ENCODE measurements at regions not wholly inside any gene's neighbourhood (a gene's known extent, or its start where the extent isn't known, plus 50 kb on each side); places are given as distances from the start of the nearest gene placed in this dataset.

DNA sequence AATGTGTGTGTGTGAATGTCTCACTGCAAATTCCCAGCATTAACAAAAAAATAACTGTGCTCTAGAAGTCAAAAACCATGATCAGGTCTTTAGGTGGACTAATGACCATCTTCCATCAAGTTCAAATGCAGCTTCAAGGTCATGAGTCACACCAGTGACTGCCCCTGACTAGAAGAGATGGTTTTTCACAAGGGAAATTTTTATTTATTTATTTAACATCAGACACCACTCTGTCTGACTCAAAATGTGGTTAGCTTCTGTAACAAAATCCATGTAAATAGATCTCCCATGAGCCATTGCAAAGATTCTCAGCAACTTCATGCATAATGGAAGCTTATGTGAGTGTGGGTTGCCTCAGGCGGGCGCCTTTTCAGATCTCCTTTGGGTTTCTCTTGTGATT lies 219.2 kb downstream of the KIT start:
- H4K20me1 ChIP-seq (ENCODE audit: insufficient read depth, low read length) = no peaks in the 10 kb centered on the region
- H3K27me3 ChIP-seq (ENCODE audit: insufficient read depth, low read length, poor library complexity) = no peaks in the 10 kb centered on the region
- no peak overlapping the region for H3K4me2 ChIP-seq (ENCODE audit: insufficient read depth, low read length)
- H3K4me1 ChIP-seq (ENCODE audit: insufficient read depth, low read length) = no peaks in the 10 kb centered on the region
- no peaks in the 10 kb centered on the region for H3K9me3 ChIP-seq (ENCODE audit: insufficient read depth, low read length, severe bottlenecking)
- no peaks in the 10 kb centered on the region for H3K36me3 ChIP-seq (ENCODE audit: insufficient read depth, low read length)
- no peak for DNase-seq
- no peak overlapping the region for H2AFZ ChIP-seq (ENCODE audit: low read depth, low read length)
- TF ChIP-seq EZH2 (IDR thresholded peaks at IDR 0.05; ENCODE audit: borderline replicate concordance, low read depth, low read length, severe bottlenecking) = no peak
- TF ChIP-seq, protein P1, sequence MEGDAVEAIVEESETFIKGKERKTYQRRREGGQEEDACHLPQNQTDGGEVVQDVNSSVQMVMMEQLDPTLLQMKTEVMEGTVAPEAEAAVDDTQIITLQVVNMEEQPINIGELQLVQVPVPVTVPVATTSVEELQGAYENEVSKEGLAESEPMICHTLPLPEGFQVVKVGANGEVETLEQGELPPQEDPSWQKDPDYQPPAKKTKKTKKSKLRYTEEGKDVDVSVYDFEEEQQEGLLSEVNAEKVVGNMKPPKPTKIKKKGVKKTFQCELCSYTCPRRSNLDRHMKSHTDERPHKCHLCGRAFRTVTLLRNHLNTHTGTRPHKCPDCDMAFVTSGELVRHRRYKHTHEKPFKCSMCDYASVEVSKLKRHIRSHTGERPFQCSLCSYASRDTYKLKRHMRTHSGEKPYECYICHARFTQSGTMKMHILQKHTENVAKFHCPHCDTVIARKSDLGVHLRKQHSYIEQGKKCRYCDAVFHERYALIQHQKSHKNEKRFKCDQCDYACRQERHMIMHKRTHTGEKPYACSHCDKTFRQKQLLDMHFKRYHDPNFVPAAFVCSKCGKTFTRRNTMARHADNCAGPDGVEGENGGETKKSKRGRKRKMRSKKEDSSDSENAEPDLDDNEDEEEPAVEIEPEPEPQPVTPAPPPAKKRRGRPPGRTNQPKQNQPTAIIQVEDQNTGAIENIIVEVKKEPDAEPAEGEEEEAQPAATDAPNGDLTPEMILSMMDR (IDR thresholded peaks at IDR 0.05; ENCODE audit: borderline replicate concordance, extremely low read depth, low read length, poor library complexity, severe bottlenecking) = no peak
- H3K27ac ChIP-seq (ENCODE audit: low read length) = no peak overlapping the region
- no peak overlapping the region for H3K4me3 ChIP-seq (ENCODE audit: low read depth in 1 of 2, low read length in 2 of 2)
- H3K9ac ChIP-seq (ENCODE audit: low read depth, low read length) = no peak overlapping the region
- ATAC-seq (ENCODE audit: insufficient read depth, low read depth) = no peak
- no peaks in the 10 kb centered on the region for H3K79me2 ChIP-seq (ENCODE audit: insufficient read depth, low read length)

DNA sequence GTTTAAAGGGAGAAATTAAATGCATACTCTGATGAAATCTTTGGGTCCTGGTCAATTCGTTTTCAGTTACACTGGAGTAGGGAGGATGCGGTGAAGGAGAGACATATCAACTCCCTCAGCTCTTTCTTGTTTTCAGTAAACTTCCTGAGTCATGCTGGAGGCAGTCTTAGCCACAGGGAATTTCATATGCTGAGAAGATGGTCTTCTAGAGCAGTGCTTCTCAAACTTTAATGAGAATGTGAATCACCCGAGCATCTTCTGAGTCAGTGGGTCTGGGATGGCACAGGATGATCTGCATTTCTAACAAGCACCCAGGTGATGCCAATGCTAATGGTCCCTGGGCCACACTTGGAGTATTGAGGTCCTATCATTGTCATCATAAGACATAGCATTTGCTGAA lies 214.5 kb downstream of the KIT start:
- ATAC-seq (ENCODE audit: insufficient read depth, low read depth) = no peak
- no peaks in the 10 kb centered on the region for H3K36me3 ChIP-seq (ENCODE audit: insufficient read depth, low read length)
- H3K4me1 ChIP-seq (ENCODE audit: insufficient read depth, low read length) = no peaks in the 10 kb centered on the region
- DNase-seq = no peak
- no peaks in the 10 kb centered on the region for H3K9me3 ChIP-seq (ENCODE audit: insufficient read depth, low read length, severe bottlenecking)
- no peaks in the 10 kb centered on the region for H3K27me3 ChIP-seq (ENCODE audit: insufficient read depth, low read length, poor library complexity)
- H2AFZ ChIP-seq (ENCODE audit: low read depth, low read length) = no peak overlapping the region
- no peak overlapping the region for H3K27ac ChIP-seq (ENCODE audit: low read length)
- H3K79me2 ChIP-seq (ENCODE audit: insufficient read depth, low read length) = no peaks in the 10 kb centered on the region
- no peak overlapping the region for H3K9ac ChIP-seq (ENCODE audit: low read depth, low read length)
- H4K20me1 ChIP-seq (ENCODE audit: insufficient read depth, low read length) = no peaks in the 10 kb centered on the region
- H3K4me2 ChIP-seq (ENCODE audit: insufficient read depth, low read length) = no peak overlapping the region
- no peak for TF ChIP-seq EZH2 (IDR thresholded peaks at IDR 0.05; ENCODE audit: borderline replicate concordance, low read depth, low read length, severe bottlenecking)
- TF ChIP-seq, protein P1 (IDR thresholded peaks at IDR 0.05; ENCODE audit: borderline replicate concordance, extremely low read depth, low read length, poor library complexity, severe bottlenecking) = no peak
- no peak overlapping the region for H3K4me3 ChIP-seq (ENCODE audit: low read depth in 1 of 2, low read length in 2 of 2)

DNA sequence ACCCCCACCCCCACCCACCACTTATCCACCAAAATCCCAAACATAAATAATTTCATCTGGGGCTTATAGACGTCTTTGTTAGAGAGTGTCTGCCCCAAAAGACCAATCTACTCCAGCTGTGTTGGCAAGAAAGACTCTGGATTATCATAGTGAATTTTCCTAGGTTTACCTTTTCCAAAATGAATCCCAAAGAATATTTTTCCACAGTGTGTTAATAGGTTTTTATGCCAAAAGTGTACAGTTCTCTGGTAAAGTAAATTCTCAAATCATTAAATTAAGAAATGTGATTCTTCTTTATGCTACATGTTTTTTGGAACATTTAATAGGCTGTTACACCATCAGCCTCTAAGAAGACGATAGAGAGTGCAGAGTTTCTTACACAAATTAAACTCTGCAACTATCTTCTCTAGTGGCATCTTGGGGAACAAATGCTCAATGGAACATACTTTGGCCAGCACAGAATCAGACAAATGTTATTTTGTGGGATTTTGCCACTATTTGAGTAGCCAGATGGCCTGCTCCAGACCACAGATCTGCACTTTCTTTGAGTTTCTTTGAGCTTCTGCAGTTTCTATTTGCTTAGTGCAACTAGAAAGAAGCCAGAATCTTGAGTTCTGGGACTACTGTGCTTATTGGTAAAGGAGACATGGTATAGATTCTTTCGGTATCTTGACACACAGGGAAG lies 206.0 kb downstream of the KIT start:
- ATAC-seq (ENCODE audit: insufficient read depth, low read depth) (no peak), DNase-seq (no peak)
- Histone ChIP-seq H3K36me3 (ENCODE audit: insufficient read depth, low read length) (no peaks in the 10 kb centered on the region), H3K27me3 (ENCODE audit: insufficient read depth, low read length, poor library complexity) (no peaks in the 10 kb centered on the region), H3K4me1 (ENCODE audit: insufficient read depth, low read length) (no peaks in the 10 kb centered on the region), H3K4me3 (ENCODE audit: low read depth in 1 of 2, low read length in 2 of 2) (no peak overlapping the region), H3K27ac (ENCODE audit: low read length) (no peak overlapping the region), H3K79me2 (ENCODE audit: insufficient read depth, low read length) (no peaks in the 10 kb centered on the region), H3K4me2 (ENCODE audit: insufficient read depth, low read length) (no peak overlapping the region), H4K20me1 (ENCODE audit: insufficient read depth, low read length) (no peaks in the 10 kb centered on the region), H3K9ac (ENCODE audit: low read depth, low read length) (no peak overlapping the region), H2AFZ (ENCODE audit: low read depth, low read length) (no peak overlapping the region), H3K9me3 (ENCODE audit: insufficient read depth, low read length, severe bottlenecking) (no peaks in the 10 kb centered on the region)
- TF ChIP-seq EZH2 (IDR thresholded peaks at IDR 0.05; ENCODE audit: borderline replicate concordance, low read depth, low read length, severe bottlenecking) = no peak

DNA sequence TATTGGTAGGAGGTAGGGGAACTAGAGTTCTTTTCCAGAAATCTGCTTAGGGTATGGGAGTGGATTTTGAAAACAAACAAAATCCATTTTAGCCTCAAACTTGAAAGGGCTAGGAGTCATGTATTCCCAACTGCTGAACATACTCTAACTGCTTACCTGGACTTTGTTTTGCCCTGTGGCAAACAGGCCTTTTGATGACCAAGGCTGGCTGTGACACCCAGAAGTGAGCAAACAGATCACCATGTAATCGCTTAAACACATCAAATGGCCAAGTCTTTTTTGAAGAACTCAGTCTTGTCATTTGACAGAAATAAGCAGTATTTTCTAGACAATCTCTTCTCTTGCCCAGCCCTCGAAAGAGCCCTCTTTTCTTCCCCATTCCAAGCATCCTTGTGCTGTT lies 203.4 kb downstream of the KIT start:
- no peaks in the 10 kb centered on the region for H3K9me3 ChIP-seq (ENCODE audit: insufficient read depth, low read length, severe bottlenecking)
- H3K36me3 ChIP-seq (ENCODE audit: insufficient read depth, low read length) = no peaks in the 10 kb centered on the region
- H3K4me1 ChIP-seq (ENCODE audit: insufficient read depth, low read length) = no peaks in the 10 kb centered on the region
- no peak overlapping the region for H3K4me2 ChIP-seq (ENCODE audit: insufficient read depth, low read length)
- no peak overlapping the region for H2AFZ ChIP-seq (ENCODE audit: low read depth, low read length)
- no peak overlapping the region for H3K27ac ChIP-seq (ENCODE audit: low read length)
- DNase-seq = no peak
- H4K20me1 ChIP-seq (ENCODE audit: insufficient read depth, low read length) = no peaks in the 10 kb centered on the region
- TF ChIP-seq, protein P1 (IDR thresholded peaks at IDR 0.05; ENCODE audit: borderline replicate concordance, extremely low read depth, low read length, poor library complexity, severe bottlenecking) = no peak
- no peak for TF ChIP-seq EZH2 (IDR thresholded peaks at IDR 0.05; ENCODE audit: borderline replicate concordance, low read depth, low read length, severe bottlenecking)
- no peaks in the 10 kb centered on the region for H3K27me3 ChIP-seq (ENCODE audit: insufficient read depth, low read length, poor library complexity)
- no peak overlapping the region for H3K9ac ChIP-seq (ENCODE audit: low read depth, low read length)
- H3K4me3 ChIP-seq (ENCODE audit: low read depth in 1 of 2, low read length in 2 of 2) = no peak overlapping the region
- no peak for ATAC-seq (ENCODE audit: insufficient read depth, low read depth)
- no peaks in the 10 kb centered on the region for H3K79me2 ChIP-seq (ENCODE audit: insufficient read depth, low read length)
